Testis (tissue), 2 donors: ENCODE measurements at regions not wholly inside any gene's neighbourhood (a gene's known extent, or its start where the extent isn't known, plus 50 kb on each side); places are given as distances from the start of the nearest gene placed in this dataset.

ENCODE experiments used
- DNase-seq: peaks from one replicate; pipeline ENCODE4 v3.0.0-alpha.2; 2019
- H3K27ac ChIP-seq, 2 donors: fragments of 200-600 bp; sonication (generic); one replicate each; pipeline ENCODE4 v1.5.1; 2019
- H3K27me3 ChIP-seq: fragments of 200-600 bp; sonication (generic); one replicate; pipeline ENCODE4 v1.5.1; 2019
- H3K36me3 ChIP-seq: fragments of 200-600 bp; sonication (generic); one replicate; pipeline ENCODE4 v1.5.1; 2017; ENCODE audit warnings: low read depth; ENCODE audit errors: missing control alignments
- H3K4me1 ChIP-seq: fragments of 200-600 bp; sonication (generic); one replicate; pipeline ENCODE4 v1.5.1; 2019
- H3K4me3 ChIP-seq, 2 donors: fragments of 200-600 bp; sonication (generic); one replicate each; pipeline ENCODE4 v1.5.1; 2017 to 2019
- H3K9me3 ChIP-seq: fragments of 200-600 bp; sonication (generic); one replicate; pipeline ENCODE4 v1.5.1; 2017
- POLR2A ChIP-seq: fragments of 450-650 bp; IDR thresholded peaks from one replicate; pipeline ENCODE4 v1.6.1; 2017; ENCODE audit warnings: antibody characterized with exemption, mild to moderate bottlenecking, moderate library complexity
- WGBS, 2 donors: methylation state at CpG; one replicate each; pipeline ENCODE4 v1.1.5; 2018; 5-methylcytosine and 5-hydroxymethylcytosine counted together
- intact Hi-C: fragments of 100-400 bp; cut with DNase I; formaldehyde crosslinking; loops from one replicate; pipeline ENCODE4 v1.15.1; 2023; ENCODE audit warnings: low total_unique reads
- TF ChIP-seq, protein P1 (sequence below), 3 experiments: fragments of 450-650 bp in 2 of 3; fragments of 200-600 bp in 1 of 3; sonication (generic) in 1 of 3; IDR thresholded peaks; one replicate each; pipeline ENCODE4 v1.5.1; 2016 to 2019; ENCODE audit warnings: antibody characterized with exemption in 3 of 3, mild to moderate bottlenecking in 2 of 3, moderate library complexity in 1 of 3

- no peak for DNase-seq
- Histone ChIP-seq H3K4me1 (no peaks in the 10 kb centered on the region), H3K27me3 (no peaks in the 10 kb centered on the region), H3K27ac (no peak overlapping the region), H3K36me3 (no peaks in the 10 kb centered on the region), H3K9me3 (no peaks in the 10 kb centered on the region), H3K4me3 (no peak overlapping the region)
- WGBS, 2 donors = 52 to 64% methylated on average over 4 to 5 of the region's 5 CpGs
- intact Hi-C loops = no loop called here
- TF ChIP-seq POLR2A = no peak
- TF ChIP-seq, protein P1, sequence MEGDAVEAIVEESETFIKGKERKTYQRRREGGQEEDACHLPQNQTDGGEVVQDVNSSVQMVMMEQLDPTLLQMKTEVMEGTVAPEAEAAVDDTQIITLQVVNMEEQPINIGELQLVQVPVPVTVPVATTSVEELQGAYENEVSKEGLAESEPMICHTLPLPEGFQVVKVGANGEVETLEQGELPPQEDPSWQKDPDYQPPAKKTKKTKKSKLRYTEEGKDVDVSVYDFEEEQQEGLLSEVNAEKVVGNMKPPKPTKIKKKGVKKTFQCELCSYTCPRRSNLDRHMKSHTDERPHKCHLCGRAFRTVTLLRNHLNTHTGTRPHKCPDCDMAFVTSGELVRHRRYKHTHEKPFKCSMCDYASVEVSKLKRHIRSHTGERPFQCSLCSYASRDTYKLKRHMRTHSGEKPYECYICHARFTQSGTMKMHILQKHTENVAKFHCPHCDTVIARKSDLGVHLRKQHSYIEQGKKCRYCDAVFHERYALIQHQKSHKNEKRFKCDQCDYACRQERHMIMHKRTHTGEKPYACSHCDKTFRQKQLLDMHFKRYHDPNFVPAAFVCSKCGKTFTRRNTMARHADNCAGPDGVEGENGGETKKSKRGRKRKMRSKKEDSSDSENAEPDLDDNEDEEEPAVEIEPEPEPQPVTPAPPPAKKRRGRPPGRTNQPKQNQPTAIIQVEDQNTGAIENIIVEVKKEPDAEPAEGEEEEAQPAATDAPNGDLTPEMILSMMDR (IDR thresholded peaks at IDR 0.05) = no peak
Measured at GRCh38 chr3:99506-99905, 97.1 kb upstream of the CHL1 start.

DNA sequence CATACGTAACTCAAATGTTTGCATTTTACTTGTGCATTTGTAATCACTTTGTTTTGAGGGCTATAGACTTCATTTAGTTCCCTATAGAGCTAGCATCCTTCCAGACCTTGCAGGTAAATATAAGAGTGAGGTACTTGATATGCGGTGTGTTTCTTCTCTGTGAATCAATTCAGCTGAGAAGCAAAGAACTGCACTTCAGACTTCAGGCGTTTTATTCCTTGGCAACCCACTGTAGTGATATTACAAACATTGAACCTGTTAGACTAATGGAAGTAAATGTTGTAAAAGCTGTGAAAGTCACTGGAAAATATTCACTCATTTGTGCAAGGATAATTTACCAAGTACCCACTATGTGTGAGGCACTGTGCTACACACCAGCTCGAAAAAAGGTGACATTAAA is 94.1 kb upstream of the CHL1 start:
- Histone ChIP-seq H3K4me1 (no peaks in the 10 kb centered on the region), H3K27me3 (no peaks in the 10 kb centered on the region), H3K36me3 (no peaks in the 10 kb centered on the region), H3K9me3 (no peaks in the 10 kb centered on the region), H3K4me3 (no peak overlapping the region), H3K27ac (no peak overlapping the region)
- DNase-seq = no peak
- 73 to 81% methylated on average over 4 of the region's 4 CpGs for WGBS, 2 donors
- no peak for TF ChIP-seq POLR2A
- TF ChIP-seq, protein P1 (IDR thresholded peaks at IDR 0.05) = no peak
- intact Hi-C loops = no loop called here

DNA sequence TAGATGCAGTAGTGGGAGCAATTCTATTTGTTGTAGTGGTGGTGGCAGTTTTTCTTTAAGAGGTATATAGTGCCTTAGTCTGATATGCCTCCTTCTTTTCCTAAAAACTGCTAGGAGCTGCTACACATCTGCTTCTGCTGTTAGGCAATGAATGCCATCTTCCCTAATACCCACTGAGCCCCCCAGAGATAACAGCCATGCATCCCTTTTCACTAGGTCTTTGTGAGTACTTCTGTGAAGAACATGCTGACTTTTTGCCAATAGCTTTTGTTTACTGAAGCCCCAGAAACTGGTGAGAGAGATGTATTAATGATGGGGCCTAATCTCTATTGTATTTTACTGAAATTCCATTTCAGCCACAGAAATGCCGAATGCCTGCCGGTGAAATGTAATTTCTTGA is 92.6 kb upstream of the CHL1 start:
- TF ChIP-seq, protein P1 (IDR thresholded peaks at IDR 0.05) = no peak
- TF ChIP-seq POLR2A = no peak
- DNase-seq = no peak
- WGBS, 2 donors = 81 to 84% methylated on average over 2 of the region's 2 CpGs
- Histone ChIP-seq H3K36me3 (no peaks in the 10 kb centered on the region), H3K4me1 (no peaks in the 10 kb centered on the region), H3K4me3 (no peak overlapping the region), H3K9me3 (no peaks in the 10 kb centered on the region), H3K27me3 (no peaks in the 10 kb centered on the region), H3K27ac (no peak overlapping the region)
- intact Hi-C loops = no loop called here

GRCh38 chr3:105585-105984 is 91.0 kb upstream of the CHL1 start:
- H3K4me3 ChIP-seq = no peak overlapping the region
- H3K4me1 ChIP-seq = no peaks in the 10 kb centered on the region
- intact Hi-C loops = no loop called here
- no peak overlapping the region for H3K27ac ChIP-seq
- no peak for TF ChIP-seq POLR2A
- TF ChIP-seq, protein P1 (IDR thresholded peaks at IDR 0.05) = no peak
- no peaks in the 10 kb centered on the region for H3K9me3 ChIP-seq
- no peak for DNase-seq
- WGBS, 2 donors = 64 to 65% methylated on average over 5 of the region's 5 CpGs
- H3K36me3 ChIP-seq = no peaks in the 10 kb centered on the region
- H3K27me3 ChIP-seq = no peaks in the 10 kb centered on the region

DNA sequence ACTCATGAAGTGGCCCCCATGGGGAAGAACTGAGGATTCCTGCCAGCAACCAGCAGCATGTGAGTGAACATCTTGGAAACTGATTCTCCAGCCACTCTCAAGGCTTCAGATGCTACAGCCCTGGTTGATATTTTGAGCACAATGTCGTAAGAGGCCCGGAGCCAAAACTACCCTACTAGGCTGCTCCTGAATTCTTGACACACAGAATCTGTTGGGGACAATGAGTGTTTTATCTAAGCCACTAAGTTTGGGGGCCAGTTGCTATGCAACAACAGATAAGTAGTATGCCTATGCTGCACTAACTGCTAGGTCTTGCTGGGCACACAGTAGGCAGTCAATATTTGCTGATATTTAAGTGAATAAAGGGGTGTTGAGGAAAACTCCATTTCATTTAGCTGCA is 89.9 kb upstream of the CHL1 start:
- TF ChIP-seq, protein P1 (IDR thresholded peaks at IDR 0.05) = no peak
- no peak for TF ChIP-seq POLR2A
- Histone ChIP-seq H3K27ac (no peak overlapping the region), H3K9me3 (no peaks in the 10 kb centered on the region), H3K27me3 (no peaks in the 10 kb centered on the region), H3K36me3 (no peaks in the 10 kb centered on the region), H3K4me1 (no peaks in the 10 kb centered on the region), H3K4me3 (no peak overlapping the region)
- DNase-seq = no peak
- 95 to 100% methylated on average over 2 of the region's 2 CpGs for WGBS, 2 donors
- intact Hi-C loops = no loop called here
